GM12872 (cell line): ENCODE measurements at regions not wholly inside any gene's neighbourhood (a gene's known extent, or its start where the extent isn't known, plus 50 kb on each side); places are given as distances from the start of the nearest gene placed in this dataset.

Experiments
- CTCF ChIP-seq: IDR thresholded peaks from 3 replicates; pipeline ENCODE4 v1.5.1; 2011; ENCODE audit warnings: low read depth, mild to moderate bottlenecking, low read length, moderate library complexity; ENCODE audit not compliant: insufficient read depth

- no peak for TF ChIP-seq CTCF
These were observed 82.7 kb upstream of the ZNF746 start for GRCh38 chr7:149580328-149580727.

GRCh38 chr7:149573519-149573918 is 75.9 kb upstream of the ZNF746 start:
- TF ChIP-seq CTCF: no peak

GRCh38 chr7:149570784-149571183 is 73.2 kb upstream of the ZNF746 start:
- TF ChIP-seq CTCF: no peak

GRCh38 chr7:149569726-149570422 is 72.3 kb upstream of the ZNF746 start:
- TF ChIP-seq CTCF: no peak

GRCh38 chr7:149569025-149569725 is 71.6 kb upstream of the ZNF746 start:
- TF ChIP-seq CTCF: no peak

- TF ChIP-seq CTCF: no peak
These were observed 70.6 kb upstream of the ZNF746 start for GRCh38 chr7:149568218-149568617.

- no peak for TF ChIP-seq CTCF
These were observed 68.5 kb upstream of the ZNF746 start for GRCh38 chr7:149566103-149566502.
